HG03135 (cell line): ENCODE measurements at regions not wholly inside any gene's neighbourhood (a gene's known extent, or its start where the extent isn't known, plus 50 kb on each side); places are given as distances from the start of the nearest gene placed in this dataset.

Experiments
- ATAC-seq: cut with Tn5 transposase; IDR thresholded peaks from one replicate; pipeline ENCODE4 v1.9.1; 2021; ENCODE audit warnings: mild to moderate bottlenecking, moderate library complexity; ENCODE audit not compliant: unreplicated experiment

- no peak for ATAC-seq
Measured at GRCh38 chr2:176665086-176665485, 395.8 kb downstream of the MTX2 start.

DNA sequence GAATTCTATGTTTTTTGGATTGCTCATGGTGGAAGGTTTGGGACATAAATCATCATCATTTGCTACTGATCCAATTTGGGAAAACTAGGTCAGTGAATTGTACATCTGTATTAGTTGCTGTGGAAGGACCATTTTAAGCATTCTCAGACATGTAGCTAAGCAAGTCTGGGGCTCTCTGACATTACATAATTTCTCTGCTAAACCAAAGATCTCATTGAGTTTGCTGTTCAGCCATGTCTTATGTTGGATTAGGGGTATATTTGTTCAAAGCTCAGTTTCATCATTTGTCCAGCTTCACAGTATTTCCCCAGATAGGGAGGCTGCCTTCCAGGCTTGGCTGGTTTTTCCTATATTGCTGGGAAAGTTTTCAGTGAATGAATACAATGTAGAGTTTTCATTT, 399.7 kb downstream of the MTX2 start:
- no peak for ATAC-seq

- ATAC-seq, result no peak
Measured at GRCh38 chr2:176669398-176670174, 400.3 kb downstream of the MTX2 start.

GRCh38 chr2:176675271-176675949, 406.2 kb downstream of the MTX2 start:
- ATAC-seq, result no peak

GRCh38 chr2:176677746-176678265, 408.6 kb downstream of the MTX2 start:
- ATAC-seq, result no peak

- no peak for ATAC-seq
Measured at GRCh38 chr2:176678571-176678970, 409.3 kb downstream of the MTX2 start.

GRCh38 chr2:176679061-176679669, 409.9 kb downstream of the MTX2 start:
- no peak for ATAC-seq

GRCh38 chr2:176680916-176681516, 411.8 kb downstream of the MTX2 start:
- no peak for ATAC-seq

GRCh38 chr2:176681584-176682115, 412.4 kb downstream of the MTX2 start:
- no peak for ATAC-seq

DNA sequence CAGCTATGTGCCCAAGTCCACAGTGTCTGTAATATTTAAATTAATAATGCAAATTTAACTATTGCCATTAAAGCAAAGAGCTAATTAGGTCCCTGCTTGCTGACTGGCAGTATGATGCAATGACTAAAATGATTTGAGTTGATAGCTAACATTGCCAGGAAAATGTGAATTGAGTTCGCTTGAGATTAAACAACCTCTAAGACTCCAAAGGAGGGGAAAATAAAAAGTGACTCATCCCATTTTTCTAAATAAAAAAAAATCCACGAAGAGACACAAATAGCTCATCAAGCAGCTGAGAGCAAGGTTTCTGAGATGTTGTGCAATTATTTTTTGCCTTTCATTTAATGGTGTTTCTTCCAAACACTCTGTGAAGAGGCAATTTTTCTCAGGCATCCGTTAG, 413.0 kb downstream of the MTX2 start:
- ATAC-seq, result no peak

- ATAC-seq, result no peak
Measured at GRCh38 chr2:176683618-176684111, 414.4 kb downstream of the MTX2 start.

DNA sequence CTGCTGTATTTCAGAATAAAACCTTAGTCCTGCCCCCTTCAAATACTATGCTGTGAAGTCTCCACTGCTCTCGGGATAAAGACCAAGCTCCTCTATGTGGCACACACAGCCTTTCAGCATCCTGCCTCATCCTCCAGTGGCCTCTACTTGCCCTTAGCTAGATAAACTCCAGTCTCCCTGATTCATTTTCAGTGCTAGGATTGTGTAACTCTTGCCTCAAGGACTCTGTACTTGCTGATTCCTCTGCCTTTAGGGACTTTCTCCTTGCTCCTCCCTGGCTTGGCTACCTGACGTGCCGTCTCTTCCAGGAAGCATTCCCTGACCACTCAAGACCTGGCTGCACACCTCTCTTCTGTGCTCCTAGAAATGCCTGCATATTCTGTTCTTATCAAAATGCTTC, 416.7 kb downstream of the MTX2 start:
- no peak for ATAC-seq

- ATAC-seq, result no peak
Measured at GRCh38 chr2:176686328-176686727, 417.1 kb downstream of the MTX2 start.

GRCh38 chr2:176687342-176687741, 418.1 kb downstream of the MTX2 start:
- no peak for ATAC-seq

- no peak for ATAC-seq
Measured at GRCh38 chr2:176687944-176688343, 418.7 kb downstream of the MTX2 start.

DNA sequence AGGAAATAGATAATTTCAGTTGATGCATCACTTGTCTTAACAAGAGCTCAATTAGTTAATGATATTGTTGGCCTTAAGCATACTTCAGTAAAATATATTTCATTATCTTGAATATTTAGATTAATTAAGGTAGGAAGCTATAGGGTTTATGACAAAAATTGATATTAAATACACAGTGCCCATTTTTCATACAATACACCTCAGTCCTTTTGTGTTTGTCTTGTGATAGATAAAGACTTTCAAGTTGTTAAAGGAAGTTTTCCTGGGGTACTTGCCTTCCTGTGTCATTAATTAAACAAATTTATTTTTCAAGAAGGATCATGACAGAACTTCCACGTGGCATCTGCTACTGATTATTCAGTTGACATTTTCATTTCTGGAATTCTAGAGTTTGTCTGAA, 420.5 kb downstream of the MTX2 start:
- ATAC-seq, result no peak

GRCh38 chr2:176691471-176691870, 422.2 kb downstream of the MTX2 start:
- ATAC-seq, result no peak

DNA sequence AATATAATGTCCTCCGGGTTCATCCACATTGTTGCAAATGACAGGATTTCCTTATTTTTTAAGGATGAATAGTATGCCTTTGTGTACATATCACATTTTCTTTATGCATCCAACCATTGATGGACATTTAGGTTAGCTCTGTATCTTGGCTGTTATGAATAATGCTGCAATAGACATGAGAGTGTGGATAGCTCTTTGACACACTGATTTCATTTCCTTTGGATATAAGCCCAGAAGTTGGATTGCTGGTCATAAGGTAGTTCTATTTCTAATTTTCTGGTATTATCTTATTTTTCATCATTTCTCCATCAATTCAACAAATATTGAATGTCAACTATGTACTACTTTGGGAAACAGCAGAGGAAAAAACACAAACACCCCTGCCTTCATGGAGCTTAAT, 423.3 kb downstream of the MTX2 start:
- no peak for ATAC-seq

GRCh38 chr2:176699098-176699497, 429.9 kb downstream of the MTX2 start:
- no peak for ATAC-seq

- ATAC-seq, result no peak
Measured at GRCh38 chr2:176699644-176700043, 430.4 kb downstream of the MTX2 start.

DNA sequence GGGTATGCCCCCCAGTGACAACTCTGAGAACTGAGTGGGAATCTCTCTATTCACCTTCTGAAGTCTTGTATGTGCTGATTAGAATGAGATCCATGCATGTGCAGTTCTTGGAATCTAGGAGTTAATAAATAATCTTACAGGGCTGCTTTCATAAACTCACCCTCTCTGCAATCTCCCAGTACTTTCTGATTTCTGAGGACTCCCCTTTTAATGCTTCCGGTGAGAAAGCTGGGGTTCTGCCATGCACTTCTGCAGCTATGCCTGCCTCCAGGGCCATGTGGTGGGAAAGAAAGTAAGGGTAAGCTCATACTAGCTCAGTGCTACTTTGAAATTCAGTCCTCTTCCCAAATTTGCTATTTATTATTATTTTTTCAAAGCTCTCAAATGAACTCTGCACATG, 432.9 kb downstream of the MTX2 start:
- ATAC-seq, result no peak
